HG02642 (cell line): ENCODE measurements at regions not wholly inside any gene's neighbourhood (a gene's known extent, or its start where the extent isn't known, plus 50 kb on each side); places are given as distances from the start of the nearest gene placed in this dataset.
"Not testable (repeated sequence)": the region's sequence is repeated elsewhere in the genome, so short reads cannot be mapped to it uniquely, and the experiment has no call there.

Experiments used
- ATAC-seq: cut with Tn5 transposase; IDR thresholded peaks from one replicate; pipeline ENCODE4 v1.9.1; 2021; ENCODE audit warnings: mild to moderate bottlenecking; ENCODE audit not compliant: unreplicated experiment, poor library complexity

- ATAC-seq, result no peak
Measured at GRCh38 chr5:105331558-105331957, 1769.0 kb upstream of the NUDT12 start.

- ATAC-seq, result no peak
Measured at GRCh38 chr5:105330185-105330584, 1767.6 kb upstream of the NUDT12 start.

- no peak for ATAC-seq
Measured at GRCh38 chr5:105304859-105305258, 1742.3 kb upstream of the NUDT12 start.

GRCh38 chr5:105288946-105289345 lies 1726.4 kb upstream of the NUDT12 start:
- no peak for ATAC-seq

GRCh38 chr5:105283134-105283533 lies 1720.5 kb upstream of the NUDT12 start:
- ATAC-seq, result no peak

GRCh38 chr5:105274079-105274478 lies 1711.5 kb upstream of the NUDT12 start:
- ATAC-seq, result no peak

- ATAC-seq, result no peak
Measured at GRCh38 chr5:105263515-105263914, 1700.9 kb upstream of the NUDT12 start.

- ATAC-seq, result no peak
Measured at GRCh38 chr5:105259581-105260217, 1697.1 kb upstream of the NUDT12 start.

GRCh38 chr5:105238561-105238960 lies 1676.0 kb upstream of the NUDT12 start:
- no peak for ATAC-seq

- ATAC-seq, result no peak
Measured at GRCh38 chr5:105230516-105231157, 1668.0 kb upstream of the NUDT12 start.

- ATAC-seq, result no peak
Measured at GRCh38 chr5:105218018-105218417, 1655.4 kb upstream of the NUDT12 start.

- ATAC-seq, result no peak
Measured at GRCh38 chr5:105213078-105213477, 1650.5 kb upstream of the NUDT12 start.

- no peak for ATAC-seq
Measured at GRCh38 chr5:105207066-105207465, 1644.5 kb upstream of the NUDT12 start.

- no peak for ATAC-seq
Measured at GRCh38 chr5:105197531-105197930, 1634.9 kb upstream of the NUDT12 start.

- no peak for ATAC-seq
Measured at GRCh38 chr5:105195765-105196164, 1633.2 kb upstream of the NUDT12 start.

GRCh38 chr5:105172918-105173317 lies 1610.3 kb upstream of the NUDT12 start:
- no peak for ATAC-seq

- ATAC-seq, result no peak
Measured at GRCh38 chr5:105168806-105169205, 1606.2 kb upstream of the NUDT12 start.

GRCh38 chr5:105167092-105167491 lies 1604.5 kb upstream of the NUDT12 start:
- no peak for ATAC-seq

GRCh38 chr5:105163547-105163946 lies 1601.0 kb upstream of the NUDT12 start:
- ATAC-seq, result no peak

GRCh38 chr5:105162557-105162956 lies 1600.0 kb upstream of the NUDT12 start:
- not testable (repeated sequence) for ATAC-seq

GRCh38 chr5:105158526-105158925 lies 1595.9 kb upstream of the NUDT12 start:
- ATAC-seq, result no peak

GRCh38 chr5:105150323-105150722 lies 1587.7 kb upstream of the NUDT12 start:
- ATAC-seq, result no peak
